OCI-LY7 (cell line): ENCODE measurements at regions not wholly inside any gene's neighbourhood (a gene's known extent, or its start where the extent isn't known, plus 50 kb on each side); places are given as distances from the start of the nearest gene placed in this dataset.

Experiments
- EZH2phosphoT487 ChIP-seq: fragments of 200-600 bp; sonication (generic); IDR thresholded peaks from 2 replicates; pipeline ENCODE4 v1.6.1; 2018; ENCODE audit warnings: low read depth, borderline replicate concordance, mild to moderate bottlenecking, mixed run types, antibody characterized with exemption, low read length, moderate library complexity, mixed read lengths
- TF ChIP-seq, protein P1 (sequence below): fragments of 200-600 bp; sonication (generic); conservative IDR thresholded peaks from 2 replicates; pipeline ENCODE4 v1.5.1; 2014; ENCODE audit warnings: mild to moderate bottlenecking, antibody characterized with exemption, low read length, moderate library complexity, mixed read lengths

DNA sequence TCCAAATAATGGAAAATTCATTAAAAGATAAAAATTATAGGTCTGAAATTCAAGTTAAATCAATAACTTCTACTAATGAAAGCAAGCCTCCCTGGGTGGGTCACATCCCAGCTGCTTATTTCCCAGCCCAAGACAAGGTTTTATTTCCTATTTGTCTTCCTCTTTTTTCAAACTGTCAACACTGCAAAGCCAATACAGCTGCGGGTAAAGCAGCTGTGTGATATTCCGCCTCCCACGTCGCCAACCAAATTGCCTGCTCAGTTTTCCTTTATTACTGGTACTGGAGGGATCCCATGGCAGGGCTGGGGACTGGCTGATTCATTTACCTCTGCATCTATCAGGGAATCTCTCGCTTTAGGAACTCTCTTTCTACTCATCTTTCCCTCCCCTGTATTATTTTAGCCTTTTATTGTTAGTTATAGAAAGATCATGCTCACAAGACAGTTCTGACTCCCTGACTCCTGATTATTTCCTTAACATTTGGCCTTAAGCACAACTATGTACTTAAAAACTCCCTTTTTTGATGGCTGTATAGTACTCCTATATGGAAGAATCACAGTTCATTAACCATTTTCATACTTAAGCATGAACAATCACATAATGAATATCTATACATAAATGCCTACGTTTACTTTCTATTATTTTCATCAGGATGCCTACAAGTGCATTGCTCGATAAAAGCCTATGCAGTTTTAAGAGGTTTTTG, 253.1 kb downstream of the CDCA7 start:
- TF ChIP-seq, protein P1, sequence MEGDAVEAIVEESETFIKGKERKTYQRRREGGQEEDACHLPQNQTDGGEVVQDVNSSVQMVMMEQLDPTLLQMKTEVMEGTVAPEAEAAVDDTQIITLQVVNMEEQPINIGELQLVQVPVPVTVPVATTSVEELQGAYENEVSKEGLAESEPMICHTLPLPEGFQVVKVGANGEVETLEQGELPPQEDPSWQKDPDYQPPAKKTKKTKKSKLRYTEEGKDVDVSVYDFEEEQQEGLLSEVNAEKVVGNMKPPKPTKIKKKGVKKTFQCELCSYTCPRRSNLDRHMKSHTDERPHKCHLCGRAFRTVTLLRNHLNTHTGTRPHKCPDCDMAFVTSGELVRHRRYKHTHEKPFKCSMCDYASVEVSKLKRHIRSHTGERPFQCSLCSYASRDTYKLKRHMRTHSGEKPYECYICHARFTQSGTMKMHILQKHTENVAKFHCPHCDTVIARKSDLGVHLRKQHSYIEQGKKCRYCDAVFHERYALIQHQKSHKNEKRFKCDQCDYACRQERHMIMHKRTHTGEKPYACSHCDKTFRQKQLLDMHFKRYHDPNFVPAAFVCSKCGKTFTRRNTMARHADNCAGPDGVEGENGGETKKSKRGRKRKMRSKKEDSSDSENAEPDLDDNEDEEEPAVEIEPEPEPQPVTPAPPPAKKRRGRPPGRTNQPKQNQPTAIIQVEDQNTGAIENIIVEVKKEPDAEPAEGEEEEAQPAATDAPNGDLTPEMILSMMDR, result no peak
- no peak for TF ChIP-seq EZH2phosphoT487
